ENCODE measurements at regions not wholly inside any gene's neighbourhood (a gene's known extent, or its start where the extent isn't known, plus 50 kb on each side); places are given as distances from the start of the nearest gene placed in this dataset.

- no peak for TF ChIP-seq POLR2AphosphoS5 (IDR thresholded peaks at IDR 0.05; ENCODE audit: low read depth, low read length)
- TF ChIP-seq REST (IDR thresholded peaks at IDR 0.05; ENCODE audit: insufficient read depth in 1 of 2, low read depth in 2 of 2, low read length in 2 of 2) = no peak
- no peak for TF ChIP-seq SIN3A (IDR thresholded peaks at IDR 0.05; ENCODE audit: borderline replicate concordance, insufficient read depth, low read length)
- no peak for TF ChIP-seq TAF1 (IDR thresholded peaks at IDR 0.05; ENCODE audit: borderline replicate concordance, insufficient read depth, low read length)
- no peak for TF ChIP-seq FOXP2 (optimal IDR thresholded peaks at IDR 0.05; ENCODE audit: borderline replicate concordance, extremely low read depth, extremely low read length, insufficient read depth)
Measured at GRCh38 chr2:16062471-16063250, 122.3 kb downstream of the MYCN start.

GRCh38 chr2:16061441-16062217, 121.3 kb downstream of the MYCN start:
- TF ChIP-seq FOXP2 (optimal IDR thresholded peaks at IDR 0.05; ENCODE audit: borderline replicate concordance, extremely low read depth, extremely low read length, insufficient read depth) (no peak), POLR2AphosphoS5 (IDR thresholded peaks at IDR 0.05; ENCODE audit: low read depth, low read length) (no peak), TAF1 (IDR thresholded peaks at IDR 0.05; ENCODE audit: borderline replicate concordance, insufficient read depth, low read length) (no peak), REST (IDR thresholded peaks at IDR 0.05; ENCODE audit: insufficient read depth in 1 of 2, low read depth in 2 of 2, low read length in 2 of 2) (no peak), SIN3A (IDR thresholded peaks at IDR 0.05; ENCODE audit: borderline replicate concordance, insufficient read depth, low read length) (no peak)

- no peak for TF ChIP-seq SIN3A (IDR thresholded peaks at IDR 0.05; ENCODE audit: borderline replicate concordance, insufficient read depth, low read length)
- no peak for TF ChIP-seq POLR2AphosphoS5 (IDR thresholded peaks at IDR 0.05; ENCODE audit: low read depth, low read length)
- no peak for TF ChIP-seq TAF1 (IDR thresholded peaks at IDR 0.05; ENCODE audit: borderline replicate concordance, insufficient read depth, low read length)
- no peak for TF ChIP-seq REST (IDR thresholded peaks at IDR 0.05; ENCODE audit: insufficient read depth in 1 of 2, low read depth in 2 of 2, low read length in 2 of 2)
- no peak for TF ChIP-seq FOXP2 (optimal IDR thresholded peaks at IDR 0.05; ENCODE audit: borderline replicate concordance, extremely low read depth, extremely low read length, insufficient read depth)
Measured at GRCh38 chr2:16060936-16061338, 120.6 kb downstream of the MYCN start.

- TF ChIP-seq REST (IDR thresholded peaks at IDR 0.05; ENCODE audit: insufficient read depth in 1 of 2, low read depth in 2 of 2, low read length in 2 of 2) (no peak), FOXP2 (optimal IDR thresholded peaks at IDR 0.05; ENCODE audit: borderline replicate concordance, extremely low read depth, extremely low read length, insufficient read depth) (no peak), POLR2AphosphoS5 (IDR thresholded peaks at IDR 0.05; ENCODE audit: low read depth, low read length) (no peak), SIN3A (IDR thresholded peaks at IDR 0.05; ENCODE audit: borderline replicate concordance, insufficient read depth, low read length) (no peak), TAF1 (IDR thresholded peaks at IDR 0.05; ENCODE audit: borderline replicate concordance, insufficient read depth, low read length) (no peak)
Measured at GRCh38 chr2:16060125-16060935, 120.0 kb downstream of the MYCN start.
